GM19467 (cell line): ENCODE measurements at regions not wholly inside any gene's neighbourhood (a gene's known extent, or its start where the extent isn't known, plus 50 kb on each side); places are given as distances from the start of the nearest gene placed in this dataset.
"Not testable (repeated sequence)": the region's sequence is repeated elsewhere in the genome, so short reads cannot be mapped to it uniquely, and the experiment has no call there.

Experiments
- ATAC-seq: cut with Tn5 transposase; IDR thresholded peaks from one replicate; pipeline ENCODE4 v1.9.1; 2021; ENCODE audit warnings: mild to moderate bottlenecking, moderate library complexity; ENCODE audit not compliant: unreplicated experiment

- ATAC-seq = no peak
Measured at GRCh38 chr5:110288766-110289511, 437.5 kb downstream of the TMEM232 start.

GRCh38 chr5:110289512-110289810, 437.0 kb downstream of the TMEM232 start:
- no peak for ATAC-seq

GRCh38 chr5:110290542-110290941, 435.9 kb downstream of the TMEM232 start:
- no peak for ATAC-seq

GRCh38 chr5:110294281-110294680, 432.2 kb downstream of the TMEM232 start:
- no peak for ATAC-seq

- no peak for ATAC-seq
Measured at GRCh38 chr5:110297152-110297670, 429.3 kb downstream of the TMEM232 start.

GRCh38 chr5:110304176-110304575, 422.3 kb downstream of the TMEM232 start:
- ATAC-seq = no peak

- no peak for ATAC-seq
Measured at GRCh38 chr5:110306650-110307049, 419.8 kb downstream of the TMEM232 start.

- ATAC-seq = no peak
Measured at GRCh38 chr5:110309222-110309621, 417.2 kb downstream of the TMEM232 start.

- ATAC-seq = not testable (repeated sequence)
Measured at GRCh38 chr5:110316566-110316965, 409.9 kb downstream of the TMEM232 start.

GRCh38 chr5:110321117-110321516, 405.4 kb downstream of the TMEM232 start:
- ATAC-seq = no peak

- no peak for ATAC-seq
Measured at GRCh38 chr5:110323357-110323756, 403.1 kb downstream of the TMEM232 start.

GRCh38 chr5:110323832-110324231, 402.6 kb downstream of the TMEM232 start:
- no peak for ATAC-seq

GRCh38 chr5:110324876-110325275, 401.6 kb downstream of the TMEM232 start:
- no peak for ATAC-seq

- ATAC-seq = no peak
Measured at GRCh38 chr5:110329955-110330525, 396.4 kb downstream of the TMEM232 start.

- ATAC-seq = no peak
Measured at GRCh38 chr5:110333384-110333783, 393.1 kb downstream of the TMEM232 start.

- ATAC-seq = no peak
Measured at GRCh38 chr5:110335361-110336066, 391.0 kb downstream of the TMEM232 start.

GRCh38 chr5:110338341-110339083, 388.0 kb downstream of the TMEM232 start:
- no peak for ATAC-seq

- ATAC-seq = no peak
Measured at GRCh38 chr5:110339399-110339798, 387.1 kb downstream of the TMEM232 start.

GRCh38 chr5:110341836-110342235, 384.6 kb downstream of the TMEM232 start:
- no peak for ATAC-seq

- no peak for ATAC-seq
Measured at GRCh38 chr5:110342683-110343082, 383.8 kb downstream of the TMEM232 start.

- ATAC-seq = no peak
Measured at GRCh38 chr5:110343616-110344015, 382.9 kb downstream of the TMEM232 start.
